H1 (cell line): ENCODE measurements at regions not wholly inside any gene's neighbourhood (a gene's known extent, or its start where the extent isn't known, plus 50 kb on each side); places are given as distances from the start of the nearest gene placed in this dataset.

ENCODE experiments used
- BRCA1 ChIP-seq: IDR thresholded peaks from 2 replicates; pipeline ENCODE4 v1.6.1; 2012; ENCODE audit warnings: low read depth, low read length, improper control_type of control experiment
- CBX5 ChIP-seq: fragments of 300-800, 300-1000 bp; sonication (generic); IDR thresholded peaks from 2 replicates; pipeline ENCODE4 v1.7.1; 2016; ENCODE audit warnings: antibody characterized with exemption, low read length, low read depth
- EZH2 ChIP-seq: fragments of 200-600 bp; sonication (generic); IDR thresholded peaks from 2 replicates; pipeline ENCODE4 v1.7.1; 2012; ENCODE audit warnings: low read depth, mild to moderate bottlenecking, moderate library complexity, low read length, inconsistent platforms; ENCODE audit not compliant: severe bottlenecking
- GTF2F1 ChIP-seq: IDR thresholded peaks from 2 replicates; pipeline ENCODE4 v1.6.1; 2012; ENCODE audit warnings: low read depth, low read length, improper control_type of control experiment, borderline replicate concordance
- TBP ChIP-seq: IDR thresholded peaks from 2 replicates; pipeline ENCODE4 v1.6.1; 2011; ENCODE audit warnings: low read depth, low read length, improper control_type of control experiment
- ZNF274 ChIP-seq: IDR thresholded peaks from 2 replicates; pipeline ENCODE4 v1.7.0; 2012; ENCODE audit warnings: low read length, borderline replicate concordance; ENCODE audit errors: extremely low read depth
- TF ChIP-seq, protein P1 (sequence below): fragments of 300-600 bp; sonication (generic); IDR thresholded peaks from 2 replicates; pipeline ENCODE4 v1.7.1; 2012; ENCODE audit warnings: low read length, moderate library complexity, mild to moderate bottlenecking, inconsistent platforms; ENCODE audit not compliant: insufficient replicate concordance

DNA sequence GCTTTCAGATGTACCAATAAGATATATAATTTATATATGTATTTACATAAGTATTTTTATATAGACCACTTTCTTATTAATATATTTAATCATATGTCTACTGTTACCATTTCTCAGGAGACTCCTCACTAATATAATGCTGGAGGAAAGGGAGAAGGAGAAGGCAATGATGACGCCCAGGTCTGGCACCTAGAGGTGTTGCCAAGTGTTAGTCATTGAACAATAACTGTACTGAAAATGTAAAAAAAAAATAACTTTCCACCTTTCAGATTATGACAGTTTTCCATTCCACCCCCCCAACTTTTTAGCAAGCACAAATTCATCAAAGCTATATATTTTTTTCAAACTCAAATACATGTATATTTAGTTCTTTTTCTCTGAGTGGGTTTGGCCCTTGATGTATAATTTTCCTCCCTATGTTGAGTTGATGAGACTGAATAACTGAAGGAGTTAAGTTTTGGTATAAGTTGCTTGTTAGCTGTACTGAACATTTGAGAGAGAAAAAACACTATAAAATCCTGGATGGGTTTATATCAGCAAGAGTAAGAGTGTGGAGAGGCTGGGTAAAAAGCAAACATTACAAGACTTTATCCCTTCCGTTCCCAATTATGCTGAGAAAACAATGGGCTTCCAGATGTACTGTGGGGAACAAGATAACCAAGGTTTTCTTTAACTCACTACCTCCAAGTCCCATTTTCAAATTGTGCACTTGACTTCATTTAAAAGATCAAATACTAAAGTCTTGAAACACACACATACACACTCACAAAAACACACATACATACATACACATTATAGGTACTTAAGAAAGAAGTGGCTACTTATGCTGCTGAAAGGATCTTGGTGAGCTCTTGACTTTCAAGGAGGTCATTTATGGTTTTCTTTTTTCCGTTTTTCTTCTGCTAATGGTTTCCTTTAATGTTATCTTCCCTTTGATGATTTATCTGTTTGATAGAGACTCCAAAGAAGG, 142.8 kb upstream of the IFNE start (continued):
- TF ChIP-seq, protein P1, sequence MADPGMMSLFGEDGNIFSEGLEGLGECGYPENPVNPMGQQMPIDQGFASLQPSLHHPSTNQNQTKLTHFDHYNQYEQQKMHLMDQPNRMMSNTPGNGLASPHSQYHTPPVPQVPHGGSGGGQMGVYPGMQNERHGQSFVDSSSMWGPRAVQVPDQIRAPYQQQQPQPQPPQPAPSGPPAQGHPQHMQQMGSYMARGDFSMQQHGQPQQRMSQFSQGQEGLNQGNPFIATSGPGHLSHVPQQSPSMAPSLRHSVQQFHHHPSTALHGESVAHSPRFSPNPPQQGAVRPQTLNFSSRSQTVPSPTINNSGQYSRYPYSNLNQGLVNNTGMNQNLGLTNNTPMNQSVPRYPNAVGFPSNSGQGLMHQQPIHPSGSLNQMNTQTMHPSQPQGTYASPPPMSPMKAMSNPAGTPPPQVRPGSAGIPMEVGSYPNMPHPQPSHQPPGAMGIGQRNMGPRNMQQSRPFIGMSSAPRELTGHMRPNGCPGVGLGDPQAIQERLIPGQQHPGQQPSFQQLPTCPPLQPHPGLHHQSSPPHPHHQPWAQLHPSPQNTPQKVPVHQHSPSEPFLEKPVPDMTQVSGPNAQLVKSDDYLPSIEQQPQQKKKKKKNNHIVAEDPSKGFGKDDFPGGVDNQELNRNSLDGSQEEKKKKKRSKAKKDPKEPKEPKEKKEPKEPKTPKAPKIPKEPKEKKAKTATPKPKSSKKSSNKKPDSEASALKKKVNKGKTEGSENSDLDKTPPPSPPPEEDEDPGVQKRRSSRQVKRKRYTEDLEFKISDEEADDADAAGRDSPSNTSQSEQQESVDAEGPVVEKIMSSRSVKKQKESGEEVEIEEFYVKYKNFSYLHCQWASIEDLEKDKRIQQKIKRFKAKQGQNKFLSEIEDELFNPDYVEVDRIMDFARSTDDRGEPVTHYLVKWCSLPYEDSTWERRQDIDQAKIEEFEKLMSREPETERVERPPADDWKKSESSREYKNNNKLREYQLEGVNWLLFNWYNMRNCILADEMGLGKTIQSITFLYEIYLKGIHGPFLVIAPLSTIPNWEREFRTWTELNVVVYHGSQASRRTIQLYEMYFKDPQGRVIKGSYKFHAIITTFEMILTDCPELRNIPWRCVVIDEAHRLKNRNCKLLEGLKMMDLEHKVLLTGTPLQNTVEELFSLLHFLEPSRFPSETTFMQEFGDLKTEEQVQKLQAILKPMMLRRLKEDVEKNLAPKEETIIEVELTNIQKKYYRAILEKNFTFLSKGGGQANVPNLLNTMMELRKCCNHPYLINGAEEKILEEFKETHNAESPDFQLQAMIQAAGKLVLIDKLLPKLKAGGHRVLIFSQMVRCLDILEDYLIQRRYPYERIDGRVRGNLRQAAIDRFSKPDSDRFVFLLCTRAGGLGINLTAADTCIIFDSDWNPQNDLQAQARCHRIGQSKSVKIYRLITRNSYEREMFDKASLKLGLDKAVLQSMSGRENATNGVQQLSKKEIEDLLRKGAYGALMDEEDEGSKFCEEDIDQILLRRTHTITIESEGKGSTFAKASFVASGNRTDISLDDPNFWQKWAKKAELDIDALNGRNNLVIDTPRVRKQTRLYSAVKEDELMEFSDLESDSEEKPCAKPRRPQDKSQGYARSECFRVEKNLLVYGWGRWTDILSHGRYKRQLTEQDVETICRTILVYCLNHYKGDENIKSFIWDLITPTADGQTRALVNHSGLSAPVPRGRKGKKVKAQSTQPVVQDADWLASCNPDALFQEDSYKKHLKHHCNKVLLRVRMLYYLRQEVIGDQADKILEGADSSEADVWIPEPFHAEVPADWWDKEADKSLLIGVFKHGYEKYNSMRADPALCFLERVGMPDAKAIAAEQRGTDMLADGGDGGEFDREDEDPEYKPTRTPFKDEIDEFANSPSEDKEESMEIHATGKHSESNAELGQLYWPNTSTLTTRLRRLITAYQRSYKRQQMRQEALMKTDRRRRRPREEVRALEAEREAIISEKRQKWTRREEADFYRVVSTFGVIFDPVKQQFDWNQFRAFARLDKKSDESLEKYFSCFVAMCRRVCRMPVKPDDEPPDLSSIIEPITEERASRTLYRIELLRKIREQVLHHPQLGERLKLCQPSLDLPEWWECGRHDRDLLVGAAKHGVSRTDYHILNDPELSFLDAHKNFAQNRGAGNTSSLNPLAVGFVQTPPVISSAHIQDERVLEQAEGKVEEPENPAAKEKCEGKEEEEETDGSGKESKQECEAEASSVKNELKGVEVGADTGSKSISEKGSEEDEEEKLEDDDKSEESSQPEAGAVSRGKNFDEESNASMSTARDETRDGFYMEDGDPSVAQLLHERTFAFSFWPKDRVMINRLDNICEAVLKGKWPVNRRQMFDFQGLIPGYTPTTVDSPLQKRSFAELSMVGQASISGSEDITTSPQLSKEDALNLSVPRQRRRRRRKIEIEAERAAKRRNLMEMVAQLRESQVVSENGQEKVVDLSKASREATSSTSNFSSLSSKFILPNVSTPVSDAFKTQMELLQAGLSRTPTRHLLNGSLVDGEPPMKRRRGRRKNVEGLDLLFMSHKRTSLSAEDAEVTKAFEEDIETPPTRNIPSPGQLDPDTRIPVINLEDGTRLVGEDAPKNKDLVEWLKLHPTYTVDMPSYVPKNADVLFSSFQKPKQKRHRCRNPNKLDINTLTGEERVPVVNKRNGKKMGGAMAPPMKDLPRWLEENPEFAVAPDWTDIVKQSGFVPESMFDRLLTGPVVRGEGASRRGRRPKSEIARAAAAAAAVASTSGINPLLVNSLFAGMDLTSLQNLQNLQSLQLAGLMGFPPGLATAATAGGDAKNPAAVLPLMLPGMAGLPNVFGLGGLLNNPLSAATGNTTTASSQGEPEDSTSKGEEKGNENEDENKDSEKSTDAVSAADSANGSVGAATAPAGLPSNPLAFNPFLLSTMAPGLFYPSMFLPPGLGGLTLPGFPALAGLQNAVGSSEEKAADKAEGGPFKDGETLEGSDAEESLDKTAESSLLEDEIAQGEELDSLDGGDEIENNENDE, result no peak
- no peak for TF ChIP-seq CBX5
- no peak for TF ChIP-seq TBP
- TF ChIP-seq EZH2, result no peak
- TF ChIP-seq ZNF274, result no peak
- no peak for TF ChIP-seq GTF2F1
- no peak for TF ChIP-seq BRCA1
